Activated T-helper 17 cell treated with anti-CD3 and anti-CD28 coated beads, Interleukin-2, amount 50 U/mL, for 72 hours (primary cell): ENCODE measurements at regions not wholly inside any gene's neighbourhood (a gene's known extent, or its start where the extent isn't known, plus 50 kb on each side); places are given as distances from the start of the nearest gene placed in this dataset.
"Not testable (repeated sequence)": the region's sequence is repeated elsewhere in the genome, so short reads cannot be mapped to it uniquely, and the experiment has no call there.

Source experiments
- ATAC-seq: fragments of 150-1000 bp; cut with Tn5 transposase; replicated peaks from 2 replicates; pipeline ENCODE4 v1.10.0; 2021; ENCODE audit warnings: mild to moderate bottlenecking, moderate library complexity
- H3K27ac Mint-ChIP-seq: one replicate; pipeline ENCODE4 v1.8.0; 2022; ENCODE audit warnings: mixed read lengths
- H3K27me3 Mint-ChIP-seq: one replicate; pipeline ENCODE4 v1.8.0; 2022; ENCODE audit warnings: mixed read lengths
- H3K36me3 Mint-ChIP-seq: one replicate; pipeline ENCODE4 v1.8.0; 2022; ENCODE audit warnings: low read depth, mild to moderate bottlenecking, mixed read lengths
- H3K4me1 Mint-ChIP-seq: one replicate; pipeline ENCODE4 v1.8.0; 2022; ENCODE audit warnings: mixed read lengths
- H3K4me3 Mint-ChIP-seq: one replicate; pipeline ENCODE4 v1.8.0; 2022; ENCODE audit warnings: mild to moderate bottlenecking, mixed read lengths
- H3K9me3 Mint-ChIP-seq: one replicate; pipeline ENCODE4 v1.8.0; 2022; ENCODE audit warnings: mixed read lengths

DNA sequence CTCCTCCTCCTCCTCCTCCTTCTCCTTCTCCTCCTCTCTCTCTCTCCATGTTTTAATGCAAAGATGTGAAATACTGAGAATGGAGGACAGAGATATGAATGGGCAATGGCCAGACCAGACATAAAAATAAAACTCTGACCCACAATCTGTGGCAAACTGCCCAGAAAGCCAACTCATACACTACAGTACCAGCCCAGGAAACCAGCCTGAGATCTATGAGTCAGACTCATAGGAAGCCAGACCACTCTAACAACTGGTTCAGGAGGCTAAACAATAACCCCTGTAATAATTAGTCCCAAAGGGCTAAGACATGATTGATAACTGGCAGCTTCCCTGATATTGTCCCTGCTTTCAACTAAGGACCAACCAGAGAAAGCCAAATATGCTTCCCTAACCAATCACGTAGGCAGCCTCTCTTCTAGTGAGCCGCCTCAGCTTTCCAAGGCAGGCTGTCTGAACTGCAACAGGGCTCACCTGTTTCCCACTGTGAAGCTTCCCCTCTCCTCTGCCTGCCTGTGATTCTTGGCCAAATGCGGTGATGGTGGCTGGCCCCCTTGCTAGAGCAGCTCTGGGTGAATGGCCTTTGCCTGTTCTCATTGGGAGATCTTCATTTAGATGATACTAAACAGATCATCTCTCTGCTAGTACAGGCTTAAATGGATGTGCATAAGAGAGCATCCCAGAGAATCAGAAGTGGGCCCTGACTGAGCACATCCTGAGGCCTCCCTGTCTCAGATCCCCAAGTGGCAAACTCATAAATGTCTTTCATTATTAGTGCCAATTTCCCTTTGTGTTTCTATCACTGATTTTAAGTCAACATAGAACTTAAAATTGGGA, 817.6 kb downstream of the TNS3 start:
- Mint-ChIP-seq H3K4me3 (no peak overlapping the region), H3K27ac (no peak overlapping the region), H3K27me3 (no peaks in the 10 kb centered on the region), H3K36me3 (no peaks in the 10 kb centered on the region), H3K9me3 (peaks cover 8% of the 10 kb centered on the region), H3K4me1 (no peaks in the 10 kb centered on the region)
- ATAC-seq = no peak

GRCh38 chr7:46763344-46763743, 818.6 kb downstream of the TNS3 start:
- Mint-ChIP-seq H3K4me1 (no peaks in the 10 kb centered on the region), H3K36me3 (no peaks in the 10 kb centered on the region), H3K27me3 (no peaks in the 10 kb centered on the region), H3K9me3 (peaks cover 8% of the 10 kb centered on the region), H3K4me3 (no peak overlapping the region), H3K27ac (no peak overlapping the region)
- no peak for ATAC-seq

GRCh38 chr7:46759711-46760480, 822.0 kb downstream of the TNS3 start:
- Mint-ChIP-seq H3K9me3 (peaks cover 8% of the 10 kb centered on the region), H3K4me3 (no peak overlapping the region), H3K27me3 (no peaks in the 10 kb centered on the region), H3K27ac (no peak overlapping the region), H3K36me3 (no peaks in the 10 kb centered on the region), H3K4me1 (no peaks in the 10 kb centered on the region)
- ATAC-seq = no peak

DNA sequence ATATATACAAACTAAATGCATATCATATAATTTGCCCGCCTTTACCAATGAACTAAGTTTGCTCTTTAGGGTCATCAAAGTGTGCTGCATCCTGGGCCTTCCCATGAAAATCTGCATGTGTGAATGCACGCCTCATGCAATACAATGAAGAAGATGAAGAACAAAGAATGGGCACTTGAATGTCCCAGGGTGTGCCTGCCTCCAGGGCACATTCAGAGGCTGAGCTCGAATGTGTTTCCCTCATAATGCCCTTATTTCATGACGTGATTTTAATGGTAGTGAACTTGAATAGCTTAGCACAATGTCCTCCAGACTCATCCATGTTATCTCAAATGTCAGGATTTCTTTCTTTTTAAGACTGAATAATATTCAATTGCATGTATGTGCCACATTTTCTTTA, 824.9 kb downstream of the TNS3 start:
- no peak for ATAC-seq
- Mint-ChIP-seq H3K36me3 (no peaks in the 10 kb centered on the region), H3K4me1 (no peaks in the 10 kb centered on the region), H3K9me3 (peaks cover 4% of the 10 kb centered on the region), H3K27ac (no peak overlapping the region), H3K4me3 (no peak overlapping the region), H3K27me3 (no peaks in the 10 kb centered on the region)

DNA sequence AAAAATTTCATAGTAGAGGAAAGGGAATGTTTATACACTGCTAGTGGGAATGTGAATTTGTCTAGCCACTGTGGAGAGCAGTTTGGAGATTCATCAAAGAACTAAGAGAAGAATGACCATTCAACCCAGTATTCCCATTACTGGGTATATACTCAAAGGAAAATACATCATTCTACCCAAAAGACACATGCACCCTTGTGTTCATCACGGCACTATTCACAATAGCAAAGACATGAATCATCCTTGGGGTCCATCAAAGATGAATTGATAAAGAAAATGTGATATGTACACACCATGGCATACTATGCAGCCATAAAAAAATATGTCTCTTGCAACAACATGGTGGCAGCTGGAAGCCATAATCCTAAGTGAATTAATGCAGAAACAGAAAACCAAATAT, 825.7 kb downstream of the TNS3 start:
- Mint-ChIP-seq H3K9me3 (no peaks in the 10 kb centered on the region), H3K4me3 (no peak overlapping the region), H3K36me3 (no peaks in the 10 kb centered on the region), H3K27ac (no peak overlapping the region), H3K4me1 (no peaks in the 10 kb centered on the region), H3K27me3 (no peaks in the 10 kb centered on the region)
- ATAC-seq = no peak

DNA sequence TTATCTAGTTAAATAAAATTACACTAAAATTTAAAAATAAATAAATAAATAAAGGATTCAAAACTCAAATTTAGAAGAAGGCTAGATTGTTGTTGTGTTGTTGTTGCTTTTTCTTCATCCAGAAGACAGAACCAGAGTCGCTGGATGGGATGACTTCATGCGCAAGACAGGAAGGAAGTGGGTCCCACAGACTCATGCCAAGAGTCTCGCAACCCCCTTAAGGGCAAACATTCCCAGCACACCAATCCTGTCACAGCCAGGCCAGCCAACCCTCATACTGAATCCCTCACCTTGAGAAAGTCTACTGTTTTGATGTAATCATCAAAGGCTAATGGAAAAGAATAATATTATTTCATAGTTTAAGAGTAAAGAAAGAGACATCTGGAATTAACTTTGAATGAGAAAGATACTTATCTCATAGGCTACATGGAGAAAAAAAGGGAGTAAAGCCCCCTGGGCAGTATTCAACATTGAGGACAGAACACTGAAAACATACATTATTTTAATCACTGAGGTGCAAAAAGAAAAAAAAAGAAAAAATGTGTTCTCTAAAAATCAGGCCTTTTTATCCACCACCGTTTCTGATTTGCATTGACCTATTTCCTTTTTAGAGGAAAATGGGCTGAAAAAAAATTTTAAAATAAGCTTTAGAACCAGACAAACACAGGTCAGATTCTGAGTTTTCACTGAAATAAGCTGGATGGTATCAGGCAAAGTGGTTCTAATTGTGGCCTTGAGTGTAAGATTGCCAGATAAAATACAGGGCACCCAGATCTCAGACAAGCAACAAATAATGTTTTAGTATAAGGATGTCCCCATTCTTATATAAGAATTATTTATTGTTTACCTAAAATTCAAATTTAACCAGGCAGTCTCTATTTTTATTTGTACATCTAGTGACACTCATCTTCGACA, 826.5 kb downstream of the TNS3 start:
- H3K36me3 Mint-ChIP-seq = no peaks in the 10 kb centered on the region
- H3K27ac Mint-ChIP-seq = no peak overlapping the region
- H3K27me3 Mint-ChIP-seq = no peaks in the 10 kb centered on the region
- H3K9me3 Mint-ChIP-seq = no peaks in the 10 kb centered on the region
- ATAC-seq = no peak
- no peaks in the 10 kb centered on the region for H3K4me1 Mint-ChIP-seq
- H3K4me3 Mint-ChIP-seq = no peak overlapping the region

DNA sequence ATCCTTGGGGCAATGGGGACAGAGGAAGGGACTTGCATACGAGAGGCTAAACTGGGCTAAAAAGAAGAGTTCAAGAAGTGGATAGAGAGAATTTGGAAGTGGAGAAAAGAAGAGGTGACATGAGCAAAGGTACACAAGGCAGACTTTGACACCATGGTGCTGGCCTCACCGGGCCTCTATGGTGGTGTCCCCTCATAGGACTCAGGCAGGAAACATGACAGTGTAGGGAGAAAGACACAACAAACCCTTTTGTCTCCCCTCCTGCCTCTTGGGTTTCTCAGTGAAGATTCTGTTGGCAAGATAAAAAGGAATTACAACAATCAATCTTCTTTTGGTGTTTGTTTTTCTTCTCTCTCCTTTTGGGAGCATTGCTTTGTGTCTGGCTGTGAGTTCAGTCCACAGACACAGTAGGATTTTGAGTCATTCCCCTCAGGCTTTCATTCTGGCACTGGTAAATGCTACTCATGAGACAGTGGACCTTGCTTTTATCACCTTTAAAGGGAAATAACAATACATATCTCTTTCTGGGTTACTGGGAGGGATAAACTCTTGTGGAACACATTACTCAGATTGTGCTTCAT, 827.7 kb downstream of the TNS3 start:
- ATAC-seq = no peak
- Mint-ChIP-seq H3K36me3 (no peaks in the 10 kb centered on the region), H3K9me3 (no peaks in the 10 kb centered on the region), H3K27ac (no peak overlapping the region), H3K4me1 (no peaks in the 10 kb centered on the region), H3K4me3 (no peak overlapping the region), H3K27me3 (no peaks in the 10 kb centered on the region)

GRCh38 chr7:46753662-46754061, 828.2 kb downstream of the TNS3 start:
- Mint-ChIP-seq H3K4me3 (no peak overlapping the region), H3K4me1 (no peaks in the 10 kb centered on the region), H3K36me3 (no peaks in the 10 kb centered on the region), H3K27me3 (no peaks in the 10 kb centered on the region), H3K27ac (no peak overlapping the region), H3K9me3 (no peaks in the 10 kb centered on the region)
- ATAC-seq = no peak

DNA sequence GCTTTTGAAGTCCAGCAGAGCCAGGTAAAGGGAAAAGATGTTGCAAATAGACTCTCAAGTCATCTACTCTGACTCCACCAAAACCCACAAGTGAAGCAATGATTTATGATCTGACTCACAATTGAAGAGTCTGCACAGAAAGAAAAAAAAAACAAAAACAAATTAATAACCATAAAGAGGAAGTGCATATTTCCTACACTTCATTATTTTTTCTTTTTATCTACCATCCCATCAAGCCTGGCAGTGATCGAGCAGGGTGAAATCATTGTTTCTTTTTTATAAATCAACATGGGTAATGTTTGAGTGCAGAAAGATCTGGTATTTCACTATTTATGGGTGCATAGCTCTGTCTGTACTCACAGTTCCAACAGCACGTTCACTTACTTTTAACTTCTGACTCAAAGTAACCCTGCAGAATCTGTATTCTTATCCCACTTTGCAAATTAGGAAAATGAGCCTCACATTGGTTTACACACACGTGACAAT, 829.0 kb downstream of the TNS3 start:
- no peaks in the 10 kb centered on the region for H3K9me3 Mint-ChIP-seq
- H3K27me3 Mint-ChIP-seq = no peaks in the 10 kb centered on the region
- H3K4me1 Mint-ChIP-seq = no peaks in the 10 kb centered on the region
- no peak for ATAC-seq
- no peaks in the 10 kb centered on the region for H3K36me3 Mint-ChIP-seq
- no peak overlapping the region for H3K27ac Mint-ChIP-seq
- H3K4me3 Mint-ChIP-seq = no peak overlapping the region

DNA sequence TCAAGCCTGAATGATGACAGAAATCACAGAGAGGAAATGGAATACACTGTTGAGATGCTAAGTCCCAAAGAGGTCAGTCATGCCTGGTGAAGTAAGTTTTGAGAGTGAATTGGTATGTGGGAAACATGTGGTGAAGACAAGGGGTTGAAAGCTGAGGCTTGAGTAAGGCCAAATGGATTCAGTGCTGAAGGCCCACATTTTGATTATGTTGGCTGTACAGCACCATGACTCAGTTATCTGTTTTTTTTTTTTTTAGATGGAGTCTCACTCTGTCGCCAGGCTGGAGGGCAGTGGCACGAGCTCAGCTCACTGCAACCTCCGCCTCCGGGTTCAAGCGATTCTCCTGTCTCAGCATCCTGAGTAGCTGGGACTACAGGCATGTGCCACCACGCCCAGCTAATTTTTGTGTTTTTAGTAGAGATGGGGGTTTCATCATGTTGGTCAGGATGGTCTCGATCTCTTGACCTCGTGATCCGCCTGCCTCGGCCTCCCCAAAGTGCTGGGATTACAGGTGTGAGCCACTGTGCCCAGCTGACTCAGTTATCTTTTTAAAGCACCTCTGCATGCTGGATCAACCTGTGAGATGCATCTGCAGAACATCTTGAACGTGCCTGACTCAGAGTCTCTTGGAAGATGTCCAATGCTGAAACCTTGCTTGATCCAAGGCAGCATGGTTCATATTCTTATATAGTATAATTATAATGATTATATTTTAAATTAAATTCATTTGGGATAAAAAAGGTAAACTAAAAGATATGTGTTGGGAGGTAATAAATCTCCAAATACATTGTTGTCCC, 829.8 kb downstream of the TNS3 start:
- not testable (repeated sequence) for H3K4me1 Mint-ChIP-seq, H3K9me3 Mint-ChIP-seq, H3K27me3 Mint-ChIP-seq, ATAC-seq, H3K27ac Mint-ChIP-seq, H3K36me3 Mint-ChIP-seq, H3K4me3 Mint-ChIP-seq

DNA sequence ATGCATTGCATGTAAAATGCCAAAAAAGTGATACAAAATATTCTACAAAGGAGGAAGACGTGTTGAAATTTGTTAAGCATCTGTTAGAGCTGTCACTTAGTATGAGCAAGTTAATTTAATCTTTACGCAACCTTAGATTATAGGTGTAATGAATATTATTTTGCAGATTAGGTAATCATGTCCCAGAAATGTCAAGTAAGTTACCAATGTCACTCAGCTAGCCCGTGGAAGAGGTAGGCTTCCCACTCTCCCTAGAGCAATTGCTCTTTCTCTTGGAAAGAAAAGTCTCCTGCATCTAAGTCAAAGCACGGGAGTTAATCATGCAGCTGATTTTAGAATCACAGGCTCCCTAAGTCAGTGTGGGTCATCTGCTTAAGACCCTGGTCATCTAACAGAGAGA, 830.4 kb upstream of the IGFBP3 start:
- no peak overlapping the region for H3K4me3 Mint-ChIP-seq
- H3K9me3 Mint-ChIP-seq = no peaks in the 10 kb centered on the region
- no peak overlapping the region for H3K27ac Mint-ChIP-seq
- H3K36me3 Mint-ChIP-seq = no peaks in the 10 kb centered on the region
- peaks cover 3% of the 10 kb centered on the region for H3K27me3 Mint-ChIP-seq
- no peak for ATAC-seq
- no peaks in the 10 kb centered on the region for H3K4me1 Mint-ChIP-seq

GRCh38 chr7:46750321-46750865, 829.3 kb upstream of the IGFBP3 start:
- ATAC-seq = no peak
- Mint-ChIP-seq H3K27ac (no peak overlapping the region), H3K9me3 (no peaks in the 10 kb centered on the region), H3K4me1 (no peaks in the 10 kb centered on the region), H3K36me3 (no peaks in the 10 kb centered on the region), H3K27me3 (peaks cover 3% of the 10 kb centered on the region), H3K4me3 (no peak overlapping the region)

GRCh38 chr7:46747869-46748576, 827.0 kb upstream of the IGFBP3 start:
- Mint-ChIP-seq H3K36me3 (no peaks in the 10 kb centered on the region), H3K9me3 (no peaks in the 10 kb centered on the region), H3K4me3 (no peak overlapping the region), H3K4me1 (no peaks in the 10 kb centered on the region), H3K27ac (no peak overlapping the region), H3K27me3 (peaks cover 3% of the 10 kb centered on the region)
- no peak for ATAC-seq
